SU-DHL-6 (cell line): ENCODE measurements at regions not wholly inside any gene's neighbourhood (a gene's known extent, or its start where the extent isn't known, plus 50 kb on each side); places are given as distances from the start of the nearest gene placed in this dataset.

ENCODE experiments used
- CTCF ChIP-seq: fragments of 200-600 bp; sonication (generic); IDR thresholded peaks from one replicate; pipeline ENCODE4 v1.5.1; 2017; ENCODE audit warnings: antibody characterized with exemption, mild to moderate bottlenecking, low read length, moderate library complexity; ENCODE audit not compliant: insufficient read depth, poor library complexity, severe bottlenecking
- EZH2phosphoT487 ChIP-seq: fragments of 200-600 bp; sonication (generic), shearing (Covaris generic); conservative IDR thresholded peaks from 2 replicates; pipeline ENCODE4 v1.6.1; 2018; ENCODE audit warnings: mild to moderate bottlenecking, antibody characterized with exemption, low read length, moderate library complexity, mixed read lengths

- no peak for TF ChIP-seq CTCF
- no peak for TF ChIP-seq EZH2phosphoT487
These were observed 376.9 kb upstream of the FZD8 start for GRCh38 chr10:36018996-36019395.
